GM12892 (cell line): ENCODE measurements at regions not wholly inside any gene's neighbourhood (a gene's known extent, or its start where the extent isn't known, plus 50 kb on each side); places are given as distances from the start of the nearest gene placed in this dataset.

Experiments
- POLR2A ChIP-seq: IDR thresholded peaks from 2 replicates; pipeline ENCODE4 v1.6.1; 2011; ENCODE audit warnings: low read depth, low read length, control low read depth
- POLR2AphosphoS5 ChIP-seq: IDR thresholded peaks from 2 replicates; pipeline ENCODE4 v1.6.1; 2011; ENCODE audit warnings: low read depth, low read length, control low read depth

GRCh38 chr7:121618182-121618581, 222.1 kb upstream of the FAM3C start:
- no peak for TF ChIP-seq POLR2A
- no peak for TF ChIP-seq POLR2AphosphoS5
